Astrocyte of the spinal cord (primary cell): ENCODE measurements at regions not wholly inside any gene's neighbourhood (a gene's known extent, or its start where the extent isn't known, plus 50 kb on each side); places are given as distances from the start of the nearest gene placed in this dataset.

ENCODE experiments used
- DNase-seq: peaks from one replicate; pipeline ENCODE4 v3.0.0; 2011; ENCODE audit warnings: low read depth, low spot score
- H3K4me3 ChIP-seq: 2 replicates; pipeline ENCODE4 v1.5.1; 2011; ENCODE audit warnings: low read depth, mild to moderate bottlenecking, low read length, moderate library complexity
- in situ Hi-C: cut with HindIII; loops from 2 replicates; pipeline ENCODE4 v1.10.0; 2017; ENCODE audit warnings: low sequenced_read_pairs
- TF ChIP-seq, protein P1 (sequence below): IDR thresholded peaks from 2 replicates; pipeline ENCODE4 v1.5.1; 2012; ENCODE audit warnings: low read depth, mild to moderate bottlenecking, low read length, inconsistent platforms

DNA sequence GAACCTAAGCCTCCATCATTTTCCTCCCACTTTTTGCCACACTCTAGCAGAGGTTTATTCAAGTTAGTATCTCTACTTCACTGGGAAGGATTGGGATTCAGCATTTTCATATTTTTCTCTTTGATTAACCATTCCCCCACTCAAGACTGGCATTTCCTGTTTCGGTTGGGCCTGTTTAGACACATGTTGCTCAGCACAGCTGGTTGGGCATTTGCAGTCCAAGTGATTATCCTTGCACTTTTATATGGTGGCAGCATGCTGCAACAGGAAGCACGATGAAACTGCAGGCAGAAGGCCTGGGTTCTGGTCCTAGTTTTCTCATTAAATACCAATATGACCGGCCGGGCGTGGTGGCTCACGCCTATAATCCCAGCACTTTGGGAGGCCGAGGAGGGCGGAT lies 182.9 kb upstream of the GRIN2B start:
- TF ChIP-seq, protein P1, sequence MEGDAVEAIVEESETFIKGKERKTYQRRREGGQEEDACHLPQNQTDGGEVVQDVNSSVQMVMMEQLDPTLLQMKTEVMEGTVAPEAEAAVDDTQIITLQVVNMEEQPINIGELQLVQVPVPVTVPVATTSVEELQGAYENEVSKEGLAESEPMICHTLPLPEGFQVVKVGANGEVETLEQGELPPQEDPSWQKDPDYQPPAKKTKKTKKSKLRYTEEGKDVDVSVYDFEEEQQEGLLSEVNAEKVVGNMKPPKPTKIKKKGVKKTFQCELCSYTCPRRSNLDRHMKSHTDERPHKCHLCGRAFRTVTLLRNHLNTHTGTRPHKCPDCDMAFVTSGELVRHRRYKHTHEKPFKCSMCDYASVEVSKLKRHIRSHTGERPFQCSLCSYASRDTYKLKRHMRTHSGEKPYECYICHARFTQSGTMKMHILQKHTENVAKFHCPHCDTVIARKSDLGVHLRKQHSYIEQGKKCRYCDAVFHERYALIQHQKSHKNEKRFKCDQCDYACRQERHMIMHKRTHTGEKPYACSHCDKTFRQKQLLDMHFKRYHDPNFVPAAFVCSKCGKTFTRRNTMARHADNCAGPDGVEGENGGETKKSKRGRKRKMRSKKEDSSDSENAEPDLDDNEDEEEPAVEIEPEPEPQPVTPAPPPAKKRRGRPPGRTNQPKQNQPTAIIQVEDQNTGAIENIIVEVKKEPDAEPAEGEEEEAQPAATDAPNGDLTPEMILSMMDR = no peak
- in situ Hi-C loops = no loop called here

DNA sequence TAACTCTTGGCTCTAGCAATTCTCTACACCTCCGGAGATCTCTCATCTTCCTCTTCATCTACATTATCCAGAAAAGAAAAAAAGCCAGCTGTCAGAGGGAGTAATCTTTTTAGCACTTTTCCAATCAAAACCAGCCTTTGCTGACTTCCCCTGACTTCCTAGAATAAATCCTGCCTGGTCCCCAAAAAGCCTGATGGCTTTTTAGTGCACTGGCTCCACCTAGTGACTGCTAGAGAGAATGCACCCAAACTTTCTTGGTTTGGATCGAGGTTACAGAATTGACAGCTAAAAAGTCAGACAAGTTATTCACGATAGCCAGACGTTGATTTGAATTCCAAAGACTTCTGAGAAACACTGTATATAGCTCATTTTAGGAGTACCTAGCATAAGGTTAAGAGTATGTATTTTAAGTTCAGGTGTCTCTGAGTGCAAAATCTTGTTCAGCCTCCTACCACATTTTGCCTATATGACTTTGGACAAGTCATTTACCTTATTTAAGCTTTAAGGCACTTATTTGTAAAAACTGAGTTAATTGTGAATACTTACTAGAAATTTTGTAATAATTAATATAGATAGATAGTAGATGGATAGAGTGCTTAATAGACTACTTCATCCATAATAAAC lies 185.7 kb upstream of the GRIN2B start:
- TF ChIP-seq, protein P1 = peak; percentile 95
- in situ Hi-C loops = no loop called here
- DNase-seq = peak; percentile 58
- no peak overlapping the region for H3K4me3 ChIP-seq

More for the DNA sequence above, 182.9 kb upstream of the GRIN2B start:
- no peak for DNase-seq
- no peak overlapping the region for H3K4me3 ChIP-seq

DNA sequence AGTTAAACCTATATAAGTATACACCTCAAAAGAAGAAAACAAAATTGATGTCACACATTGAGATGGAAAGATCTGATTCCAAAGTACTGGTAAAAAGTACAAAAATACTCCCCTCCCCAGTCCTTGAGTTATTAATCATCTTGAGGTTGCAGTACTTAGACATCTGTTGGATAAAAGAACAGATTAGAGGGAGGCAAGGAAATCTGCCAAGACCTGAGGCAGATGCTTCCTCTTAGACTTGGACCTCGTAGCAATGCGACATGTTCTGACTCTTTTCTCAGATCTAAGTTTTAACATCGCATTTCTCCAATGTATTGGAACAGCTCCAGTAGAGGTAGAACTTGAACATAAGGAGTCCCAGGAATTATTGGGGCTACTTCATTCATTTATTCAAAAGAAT lies 187.9 kb upstream of the GRIN2B start:
- TF ChIP-seq, protein P1 = no peak
- in situ Hi-C loops = no loop called here
- DNase-seq = no peak
- H3K4me3 ChIP-seq = no peak overlapping the region

DNA sequence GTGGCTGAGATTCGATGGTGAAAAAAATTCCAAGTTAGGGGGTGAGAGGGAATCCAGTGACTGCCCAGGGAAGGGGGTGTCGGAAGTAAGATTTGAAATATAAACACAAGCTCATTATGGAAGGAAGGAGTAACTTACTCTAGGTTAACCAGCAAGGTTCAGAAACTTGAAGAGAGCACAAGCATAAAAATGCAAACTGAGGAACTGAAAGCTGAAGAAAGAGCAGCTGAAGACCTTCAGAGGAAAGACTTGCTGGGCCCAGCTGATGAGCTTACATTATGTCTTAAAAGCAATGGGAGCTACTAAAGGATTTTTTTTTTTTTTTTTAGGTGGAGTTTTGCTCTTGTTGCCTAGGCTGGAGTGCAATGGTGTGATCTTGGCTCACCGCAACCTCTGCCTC lies 189.7 kb upstream of the GRIN2B start:
- no peak overlapping the region for H3K4me3 ChIP-seq
- in situ Hi-C loops = no loop called here
- TF ChIP-seq, protein P1 = no peak
- DNase-seq = no peak

DNA sequence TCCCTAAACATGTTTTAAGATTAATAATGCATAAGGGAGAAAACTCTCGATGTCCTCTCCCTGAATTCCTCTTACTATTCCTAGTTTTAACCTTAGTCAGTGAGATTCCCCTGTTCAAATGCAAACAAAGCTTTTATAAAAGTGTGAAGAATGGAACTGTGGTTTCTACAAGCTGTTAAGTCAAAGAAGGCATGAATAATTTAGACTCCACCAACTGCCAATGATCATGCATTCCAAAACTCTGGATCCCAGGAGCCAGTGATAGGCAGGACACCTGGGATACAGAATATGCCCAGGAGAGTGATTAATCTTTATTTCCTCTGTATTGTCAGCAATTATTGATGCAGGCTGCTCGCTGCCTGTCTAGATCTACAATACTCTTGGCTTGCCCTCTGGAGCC lies 190.3 kb upstream of the ATF7IP start:
- in situ Hi-C loops = no loop called here
- TF ChIP-seq, protein P1 = no peak
- no peak overlapping the region for H3K4me3 ChIP-seq
- no peak for DNase-seq

DNA sequence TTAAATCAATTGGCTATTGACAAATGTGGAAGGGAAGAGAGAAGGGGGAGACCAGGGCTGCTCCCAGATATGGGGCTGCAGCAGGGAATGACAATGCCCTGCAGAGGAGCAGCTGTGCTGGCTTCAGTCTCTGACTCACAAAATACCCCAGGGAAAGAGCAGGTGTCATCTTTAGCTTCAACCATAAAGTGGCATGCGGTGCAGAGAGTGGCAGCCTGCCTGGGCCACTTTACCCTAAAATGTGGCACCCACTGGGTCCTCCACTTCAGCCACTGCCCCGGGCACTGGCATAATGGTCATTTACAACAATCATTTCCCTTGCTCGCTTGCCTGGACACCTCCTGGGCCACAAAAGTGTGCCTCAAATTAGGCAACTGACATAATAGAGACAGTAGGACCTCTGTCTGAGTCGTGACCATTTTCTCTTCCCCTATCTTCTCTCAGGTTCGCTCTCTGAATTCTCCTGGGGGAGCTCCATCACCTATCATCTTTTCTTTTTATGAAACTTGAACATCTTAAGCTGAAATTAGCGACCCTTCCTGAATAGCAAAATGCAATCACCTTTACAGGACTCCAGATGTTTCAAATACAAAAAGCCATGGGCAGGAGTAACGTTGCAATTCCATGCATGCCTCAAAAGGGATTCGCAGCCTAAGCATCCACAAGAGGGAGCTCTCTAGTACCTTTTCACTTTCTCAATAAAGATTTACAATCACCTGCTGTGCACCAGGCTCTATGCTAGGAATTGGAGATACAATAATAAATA lies 179.9 kb upstream of the ATF7IP start:
- TF ChIP-seq, protein P1 = peak; percentile 76
- DNase-seq = peak; percentile 34
- no peak overlapping the region for H3K4me3 ChIP-seq
- in situ Hi-C loops = no loop called here
